T-helper 1 cell treated with Interleukin-12 subunit alpha and Interleukin-12 subunit beta and Interleukin-4 antibody, amounts not matched to agents 30 ng/mL and 1 ng/mL, for 36 hours (primary cell): ENCODE measurements at regions not wholly inside any gene's neighbourhood (a gene's known extent, or its start where the extent isn't known, plus 50 kb on each side); places are given as distances from the start of the nearest gene placed in this dataset.
"Not testable (repeated sequence)": the region's sequence is repeated elsewhere in the genome, so short reads cannot be mapped to it uniquely, and the experiment has no call there.

ENCODE experiments used
- intact Hi-C: fragments of 100-400 bp; cut with micrococcal nuclease; formaldehyde crosslinking; loops from one replicate; pipeline ENCODE4 v1.15.1; 2024

DNA sequence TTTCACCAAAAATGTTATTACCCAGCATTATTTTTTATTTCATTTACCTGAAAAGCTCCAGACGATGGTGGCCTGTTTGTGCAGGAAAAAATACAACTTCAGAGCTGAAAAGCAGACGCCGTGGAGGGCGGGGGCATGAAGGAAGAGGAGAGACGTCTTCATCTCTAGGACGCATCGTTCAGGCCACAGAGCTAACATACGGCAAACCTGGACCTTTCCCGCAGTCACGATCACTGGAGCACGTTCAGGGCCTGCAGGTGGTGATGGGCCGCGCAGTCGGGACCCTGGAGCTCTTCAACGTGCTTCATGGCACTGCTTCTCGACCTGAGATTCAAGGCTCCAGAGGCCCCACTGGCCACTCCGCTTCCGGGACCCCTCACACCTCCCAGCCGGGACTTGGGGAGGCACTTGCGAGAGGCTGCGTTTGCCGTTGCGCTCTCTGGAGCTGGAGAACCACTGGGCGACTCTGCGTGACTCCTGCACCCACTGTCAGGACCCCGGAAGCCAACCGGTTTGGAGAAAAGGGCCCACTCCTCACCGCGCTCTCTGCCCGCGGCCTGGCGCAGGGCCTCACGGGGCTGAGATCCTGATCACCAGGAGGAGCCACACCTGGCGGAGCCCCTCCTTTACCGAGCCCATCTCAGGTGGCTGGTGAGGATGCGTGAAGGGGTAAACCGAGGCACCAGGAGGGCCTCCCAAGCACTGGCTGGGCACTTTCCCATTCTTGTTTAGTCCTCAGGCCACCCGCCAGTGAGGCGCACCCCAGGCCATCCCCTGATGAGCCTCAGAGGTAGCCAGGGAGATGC is 164.4 kb upstream of the AFDN start:
- intact Hi-C loops = no loop called here

DNA sequence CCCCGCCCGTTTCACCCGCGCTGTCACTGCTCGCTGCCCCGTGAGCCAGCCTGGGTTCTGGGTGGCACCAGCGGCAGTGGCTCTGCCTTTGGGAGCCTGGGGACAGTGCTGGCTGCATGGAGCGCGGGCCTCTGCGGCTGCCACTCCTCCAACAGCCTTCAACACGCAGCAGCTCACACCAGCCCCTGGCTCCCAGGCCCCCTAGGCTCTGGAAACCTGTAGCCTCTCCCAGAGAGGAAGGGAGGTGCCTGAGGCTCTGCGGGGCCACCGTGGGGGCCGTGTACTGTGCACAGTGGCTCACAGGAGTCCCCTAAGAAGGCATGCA is 163.9 kb upstream of the AFDN start:
- intact Hi-C loops = no loop called here

DNA sequence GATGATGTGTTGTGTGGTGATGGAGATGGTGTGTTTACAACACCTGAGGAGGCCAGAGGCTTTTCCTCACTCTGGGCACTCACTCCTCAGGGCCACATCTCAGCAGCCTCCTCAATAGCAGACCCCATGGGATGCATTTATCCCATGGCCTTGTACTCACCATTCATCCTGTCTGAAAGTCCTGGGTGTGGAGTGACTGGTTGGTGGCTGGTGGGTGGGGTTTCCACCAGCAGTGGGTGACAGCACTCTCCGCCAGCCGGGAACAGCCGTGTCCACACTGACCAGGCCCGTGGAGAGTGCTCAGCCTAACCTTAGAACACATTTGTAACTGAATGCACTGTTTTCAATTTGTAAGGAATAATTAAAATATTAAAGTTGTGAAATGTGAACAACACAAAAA is 163.4 kb upstream of the AFDN start:
- intact Hi-C loops = no loop called here

DNA sequence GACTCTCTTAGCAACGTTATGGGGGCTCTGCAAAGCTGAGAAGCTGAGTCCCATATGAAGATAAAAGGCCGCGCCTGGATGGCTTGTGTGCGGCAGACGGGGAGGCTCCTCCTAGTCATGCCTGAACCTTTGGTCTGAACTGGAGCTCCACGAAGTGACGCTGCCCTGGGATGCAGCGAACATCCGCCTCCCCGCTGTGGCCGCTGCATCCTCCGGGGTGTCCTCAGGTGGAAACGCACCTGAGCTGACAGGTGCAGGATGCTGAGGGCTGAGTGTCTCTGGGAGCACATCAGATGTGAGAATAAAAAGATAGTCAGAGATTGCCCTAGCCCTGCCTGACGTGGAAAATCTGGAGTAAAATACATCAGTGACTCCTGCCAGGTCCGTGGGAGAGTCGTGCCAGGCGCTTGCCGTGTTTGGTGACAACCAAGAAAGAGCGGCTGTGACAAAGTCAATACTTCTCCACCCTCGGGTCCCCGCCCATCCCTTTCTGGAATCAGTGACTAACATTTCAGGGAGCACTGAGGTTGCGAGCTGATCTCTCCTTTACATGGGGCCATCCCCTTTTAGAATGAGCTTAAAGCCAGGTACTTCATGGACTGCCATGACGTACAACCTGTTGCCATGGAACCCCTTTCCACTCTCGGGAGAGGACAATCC is 162.8 kb upstream of the AFDN start:
- intact Hi-C loops = no loop called here

DNA sequence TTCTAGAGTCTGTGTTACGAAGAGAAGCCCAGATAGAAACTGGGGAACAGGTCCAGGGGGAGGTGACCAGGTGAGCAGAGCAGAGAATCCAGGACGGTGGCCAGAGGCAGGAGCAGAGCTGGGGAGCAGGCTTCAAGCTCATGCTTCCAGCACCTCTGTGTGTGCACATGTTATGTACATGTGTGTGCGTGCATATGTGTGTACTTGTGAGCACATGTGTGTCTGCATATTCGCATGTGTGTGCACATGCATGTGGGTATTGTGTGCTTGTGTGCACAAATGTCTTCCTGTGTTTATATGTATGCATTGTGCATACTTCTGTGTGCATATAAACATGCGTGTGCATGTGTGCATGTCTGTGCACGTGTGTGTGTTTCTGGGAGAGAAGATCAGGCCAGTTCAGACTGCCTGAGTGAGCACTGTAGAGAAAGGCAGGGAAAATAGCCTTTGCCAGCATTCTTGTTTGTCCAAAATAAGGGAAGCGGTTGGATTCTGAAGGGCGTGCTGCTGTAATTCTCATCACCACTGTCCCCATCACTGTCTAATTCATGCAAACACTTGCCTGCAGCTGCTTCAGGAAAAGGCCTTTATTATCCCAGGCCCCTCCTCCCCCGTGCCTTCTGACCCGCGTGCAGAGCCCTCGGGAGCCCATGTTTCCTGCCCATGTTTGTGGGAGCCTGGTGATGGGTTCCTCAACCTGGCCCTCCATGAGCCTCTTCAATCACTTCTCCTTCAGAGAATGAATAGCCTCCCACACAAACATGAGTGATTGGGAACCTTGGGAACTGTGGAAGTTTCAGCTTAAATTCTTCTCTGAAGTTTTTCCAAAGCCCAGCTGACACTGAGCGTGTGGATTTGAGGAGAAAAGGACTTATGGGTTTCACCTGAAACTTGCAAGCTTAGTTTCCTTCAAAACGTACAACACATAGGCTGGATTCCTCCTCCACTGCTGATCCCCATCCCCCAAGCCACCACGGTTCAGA is 161.7 kb upstream of the AFDN start:
- intact Hi-C loops = no loop called here

DNA sequence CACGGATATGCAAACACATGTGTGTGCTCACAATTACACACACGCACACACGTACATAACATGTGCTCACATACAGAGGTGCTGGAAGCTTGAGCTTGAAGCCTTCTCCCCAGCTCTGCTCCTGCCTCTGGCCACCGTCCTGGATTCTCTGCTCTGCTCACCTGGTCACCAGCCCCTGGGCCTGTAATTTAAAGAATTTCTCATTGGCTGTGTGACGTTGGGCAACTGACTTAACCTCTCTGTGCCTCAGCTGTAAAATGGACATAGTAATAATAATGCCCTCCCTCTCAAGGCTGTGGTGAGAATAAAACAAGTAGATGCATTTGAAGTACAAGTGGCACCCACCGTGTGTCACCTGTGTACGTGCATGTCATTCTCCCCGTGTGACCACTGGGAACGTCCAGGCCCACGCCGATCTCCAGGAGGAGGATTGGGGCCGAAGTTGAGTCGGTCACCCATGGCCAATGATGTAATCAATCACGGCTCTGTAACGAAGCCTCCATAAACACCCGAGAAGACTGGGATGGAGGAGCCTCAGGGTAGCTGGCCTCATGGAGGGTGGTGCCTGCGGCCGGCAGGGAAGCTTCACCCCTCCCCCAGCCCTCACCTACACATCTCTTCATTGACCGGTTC is 160.9 kb upstream of the AFDN start:
- intact Hi-C loops = no loop called here

DNA sequence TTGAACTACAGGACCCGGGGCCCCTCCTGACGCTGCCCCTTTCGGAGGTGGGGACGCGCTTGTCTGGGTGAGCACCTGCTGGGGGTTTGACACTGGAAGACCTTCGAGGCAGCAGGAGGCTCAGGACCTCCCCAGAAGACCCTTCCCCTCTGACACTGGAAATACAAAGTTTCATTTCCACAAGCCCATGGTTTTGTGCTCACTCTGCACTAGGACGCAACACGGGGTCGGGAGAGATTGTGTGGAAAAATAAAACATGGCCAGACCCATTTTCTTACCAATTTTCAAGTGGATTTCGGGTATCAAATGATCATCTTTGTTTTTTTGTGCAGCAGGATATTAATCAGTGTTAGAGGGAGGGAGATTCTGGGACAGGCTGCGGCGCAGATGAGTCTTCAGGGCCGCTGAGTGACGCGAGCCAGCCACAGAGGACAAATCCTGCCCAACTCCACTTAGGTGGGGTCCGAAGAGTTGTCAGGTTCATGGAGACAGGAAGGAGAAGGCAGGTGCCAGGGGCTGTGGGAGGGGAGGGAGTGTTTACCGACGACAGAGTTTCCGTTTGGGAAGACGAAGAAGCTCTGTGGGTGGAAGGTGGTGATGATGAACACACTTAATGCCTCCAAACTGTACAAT is 160.0 kb upstream of the AFDN start:
- intact Hi-C loops = no loop called here

DNA sequence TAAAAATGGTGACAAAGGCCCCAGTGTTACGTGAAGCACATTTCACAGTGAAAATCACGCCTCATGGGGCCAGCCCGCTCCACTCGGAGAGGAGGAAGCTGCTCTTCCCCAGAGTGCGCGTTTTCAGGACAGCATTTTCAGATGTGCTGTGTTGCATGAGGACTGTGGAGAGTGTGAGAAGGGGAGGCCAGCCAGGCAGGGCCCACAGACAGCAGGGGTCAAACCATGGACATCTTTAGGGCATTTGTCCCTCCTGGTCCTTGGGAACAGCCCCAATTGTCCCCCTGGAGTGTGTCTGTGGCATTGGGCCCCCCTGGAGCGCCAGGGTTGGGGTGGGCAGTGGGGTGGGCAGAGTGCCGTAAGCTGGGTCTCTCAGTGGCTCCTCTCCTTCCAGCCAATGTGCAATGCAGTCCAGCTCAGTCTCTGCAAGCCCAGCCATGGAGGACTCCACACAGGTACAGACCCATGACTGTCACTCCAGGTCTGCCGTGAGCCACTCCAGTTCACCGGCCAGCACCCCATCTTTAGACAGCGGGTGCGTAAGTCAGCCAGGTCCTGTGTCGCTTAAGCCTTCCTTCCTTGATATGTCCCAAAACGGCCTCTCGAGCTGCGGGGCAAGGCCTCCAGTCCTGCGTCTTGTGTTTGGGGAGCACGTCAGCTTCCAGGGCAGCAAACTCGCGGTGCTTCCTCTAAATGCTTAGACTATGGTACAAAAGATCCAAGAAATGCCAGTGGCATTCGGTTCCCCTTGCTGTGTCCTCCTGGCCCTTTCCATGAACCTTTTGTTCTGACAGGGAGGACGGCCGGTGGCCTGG is 159.3 kb upstream of the AFDN start:
- intact Hi-C loops = no loop called here

DNA sequence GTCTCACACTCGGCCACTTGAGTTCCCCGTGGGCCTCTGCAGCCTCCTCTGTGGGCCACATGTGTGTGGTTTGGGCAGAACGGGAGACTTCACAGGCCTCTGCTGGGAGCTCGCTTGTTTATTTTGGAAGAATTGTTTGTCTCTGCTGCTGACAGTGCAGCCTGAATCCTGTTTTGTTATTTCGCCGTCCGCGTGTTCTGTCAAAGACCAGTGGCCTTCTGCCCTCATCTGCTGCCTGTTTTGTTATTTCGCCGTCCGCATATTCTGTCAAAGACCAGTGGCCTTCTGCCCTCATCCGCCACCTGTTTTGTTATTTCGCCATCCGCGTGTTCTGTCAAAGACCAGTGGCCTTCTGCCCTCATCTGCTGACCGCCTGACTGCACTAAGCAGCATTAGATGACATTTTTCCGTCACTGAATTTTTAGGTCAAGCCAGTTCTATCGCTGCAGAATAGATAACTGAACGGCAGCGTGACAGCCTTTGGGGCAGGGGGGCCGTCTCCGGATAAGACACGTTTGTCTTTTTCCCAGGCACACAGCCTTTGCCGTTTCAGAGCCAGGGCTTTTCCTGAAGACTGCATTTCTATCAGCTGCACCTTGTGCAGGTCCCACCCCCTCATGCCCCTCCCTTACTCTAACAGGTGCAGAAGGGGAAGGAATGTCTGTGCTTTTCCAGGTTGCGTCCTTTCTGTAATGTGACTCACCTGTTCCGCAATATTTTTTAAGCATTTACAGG is 158.5 kb upstream of the AFDN start:
- intact Hi-C loops = no loop called here

DNA sequence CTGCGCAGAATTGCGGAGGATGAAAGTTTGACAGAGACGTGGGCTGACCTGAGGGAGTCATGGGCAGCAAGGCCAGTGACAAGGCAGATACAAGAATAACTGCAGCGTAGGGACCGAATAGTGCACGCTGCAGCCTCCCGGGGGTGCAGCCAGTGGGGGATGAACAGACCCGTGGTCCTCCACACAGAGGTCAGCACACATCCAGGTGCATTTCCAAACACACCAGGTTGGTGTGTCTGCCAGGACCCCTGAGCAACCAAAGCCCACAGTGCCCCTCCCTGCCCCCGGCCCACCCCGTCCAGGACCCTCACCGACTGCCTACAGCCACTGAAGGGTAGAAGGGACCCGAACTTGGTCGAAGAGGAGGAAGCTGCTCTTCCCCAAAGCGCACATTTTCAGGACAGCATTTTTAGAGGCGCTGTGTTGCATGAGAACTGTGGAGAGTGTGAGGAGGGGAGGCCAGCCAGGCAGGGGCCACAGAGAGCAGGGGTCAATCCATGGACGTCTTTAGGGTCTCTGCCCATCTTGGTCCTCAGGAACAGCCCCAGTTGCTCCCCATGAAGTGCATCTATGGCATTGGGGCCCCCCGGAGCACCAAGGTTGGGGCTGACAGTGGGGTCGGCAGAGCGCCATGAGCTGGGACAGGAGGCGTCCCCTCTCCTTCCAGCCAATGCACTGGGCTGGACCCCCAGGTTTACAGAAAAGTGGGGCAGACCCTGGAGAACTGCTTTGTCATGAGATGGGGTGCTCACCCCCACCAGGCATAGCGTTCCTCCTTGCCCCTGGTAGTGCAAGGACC is 157.8 kb upstream of the AFDN start:
- intact Hi-C loops = no loop called here

DNA sequence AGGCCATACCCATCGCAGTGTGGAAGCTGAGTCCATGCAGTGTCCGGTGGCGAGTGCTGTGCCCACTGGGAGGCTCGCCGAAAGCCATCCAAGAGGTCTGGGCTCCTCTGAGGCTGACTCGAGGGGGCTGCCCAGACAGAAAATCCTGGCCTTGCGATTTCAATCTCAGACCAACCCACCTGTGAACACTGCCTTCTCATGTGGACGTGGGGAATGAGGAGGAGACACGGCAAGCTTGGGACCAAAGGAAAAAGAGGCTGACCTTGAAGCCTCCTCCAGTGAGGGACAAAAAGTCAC is 157.2 kb upstream of the AFDN start:
- intact Hi-C loops = no loop called here

DNA sequence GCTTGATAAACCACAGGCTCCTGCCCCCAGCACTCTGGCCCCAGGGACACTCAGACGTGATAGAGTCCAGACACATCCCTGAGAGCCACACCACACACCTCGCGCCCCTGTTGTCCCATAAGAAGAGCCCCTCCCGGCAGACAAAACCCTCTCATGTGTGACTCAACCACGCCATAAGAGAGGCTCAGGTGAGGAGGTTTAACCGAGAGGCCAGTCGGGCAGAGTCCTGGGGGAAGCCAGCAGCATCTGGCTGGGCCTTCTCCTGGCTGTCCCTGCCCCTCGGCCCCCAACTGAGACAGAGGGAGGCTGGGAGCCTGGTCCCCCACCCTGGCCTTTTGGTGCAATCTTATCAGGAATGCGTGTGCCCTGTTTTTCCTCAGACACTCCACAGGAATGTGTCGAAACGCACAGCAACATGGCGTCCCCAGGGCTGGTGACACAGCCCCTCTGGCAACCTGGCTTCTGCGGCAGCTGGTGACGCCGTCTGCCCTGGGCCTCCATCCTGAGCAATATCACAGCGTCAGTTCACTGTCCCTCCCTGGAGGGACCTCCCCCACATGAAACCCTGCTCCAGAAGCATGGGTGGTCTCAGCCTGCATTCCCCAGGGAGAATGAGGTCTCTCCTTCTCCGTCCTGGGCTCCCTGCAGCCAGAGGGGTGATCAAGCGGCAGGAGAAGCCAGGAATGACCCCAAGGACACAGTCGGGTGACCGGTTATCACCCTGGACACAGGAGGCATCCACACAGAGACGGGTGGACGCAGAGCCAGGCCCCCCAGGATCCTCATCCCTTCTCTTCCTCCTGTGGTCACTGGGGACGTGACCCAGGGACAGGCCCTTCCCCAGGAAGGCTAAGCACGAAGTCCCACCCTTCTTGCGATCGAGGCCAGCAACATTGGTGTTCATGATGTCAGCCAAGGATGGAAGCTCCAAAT is 156.6 kb upstream of the AFDN start:
- intact Hi-C loops = no loop called here

DNA sequence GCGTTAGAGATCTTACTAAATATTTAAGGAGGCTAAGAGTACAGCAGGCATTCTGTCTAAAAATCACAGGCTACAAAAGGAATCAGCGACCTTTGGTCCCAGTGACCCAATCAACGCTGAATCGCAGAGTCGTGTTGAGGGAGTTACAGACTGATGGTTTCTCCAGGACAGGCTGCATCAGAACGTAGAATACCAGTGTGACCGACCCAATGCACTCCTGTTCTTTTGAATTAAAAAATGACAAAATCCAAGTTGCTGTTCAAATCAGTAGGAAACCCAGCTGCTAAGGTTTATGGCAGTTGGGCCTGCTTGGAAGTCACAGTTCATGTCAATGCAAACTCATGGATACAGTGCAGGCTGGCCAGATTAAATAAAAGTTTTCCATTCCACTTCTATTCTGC is 155.8 kb upstream of the AFDN start:
- intact Hi-C loops = no loop called here

DNA sequence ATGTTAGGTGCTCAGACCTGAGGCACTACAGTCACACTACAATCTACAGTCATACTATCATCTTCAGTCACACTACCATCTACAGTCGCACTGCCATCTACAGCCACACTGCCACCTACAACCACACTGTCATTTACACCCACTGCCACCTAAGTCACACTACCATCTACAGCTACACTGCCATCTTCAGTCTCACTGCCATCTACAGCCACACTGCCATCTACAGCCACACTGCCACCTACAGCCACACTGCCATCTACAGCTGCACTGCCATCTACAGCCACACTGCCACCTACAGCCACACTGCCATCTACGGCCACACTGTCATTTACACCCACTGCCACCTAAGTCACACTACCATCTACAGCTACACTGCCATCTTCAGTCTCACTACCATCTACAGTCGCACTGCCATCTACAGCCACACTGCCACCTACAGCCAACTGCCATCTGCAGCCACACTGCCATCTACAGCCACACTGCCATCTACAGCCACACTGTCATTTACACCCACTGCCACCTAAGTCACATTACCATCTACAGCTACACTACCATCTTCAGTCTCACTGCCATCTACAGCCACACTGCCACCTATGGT is 155.2 kb upstream of the AFDN start:
- intact Hi-C loops = not testable (repeated sequence)

DNA sequence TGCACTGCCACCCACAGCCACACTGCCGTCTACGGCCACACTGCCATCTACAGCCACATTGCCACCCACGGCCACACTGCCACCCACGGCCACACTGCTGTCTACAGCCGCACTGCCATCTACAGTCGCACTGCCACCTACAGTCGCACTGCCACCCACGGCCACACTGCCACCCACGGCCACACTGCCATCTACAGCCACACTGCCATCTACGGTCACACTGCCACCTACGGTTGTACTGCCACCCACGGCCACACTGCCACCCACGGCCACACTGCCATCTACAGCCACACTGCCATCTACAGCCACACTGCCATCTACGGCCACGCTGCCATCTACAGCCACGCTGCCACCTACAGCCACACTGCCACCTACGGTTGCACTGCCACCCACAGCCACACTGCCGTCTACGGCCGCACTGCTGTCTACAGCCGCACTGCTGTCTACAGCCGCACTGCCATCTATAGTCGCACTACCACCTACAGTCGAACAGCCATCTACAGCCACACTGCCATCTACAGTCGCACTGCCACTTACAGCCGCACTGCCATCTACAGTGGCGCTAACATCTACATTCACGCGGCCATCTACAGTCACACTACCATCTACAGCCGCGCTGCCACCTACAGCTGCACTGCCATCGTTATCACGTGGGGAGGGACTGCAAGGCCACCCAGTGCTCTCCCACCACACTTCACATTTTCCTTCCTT is 154.6 kb upstream of the AFDN start:
- intact Hi-C loops = no loop called here

DNA sequence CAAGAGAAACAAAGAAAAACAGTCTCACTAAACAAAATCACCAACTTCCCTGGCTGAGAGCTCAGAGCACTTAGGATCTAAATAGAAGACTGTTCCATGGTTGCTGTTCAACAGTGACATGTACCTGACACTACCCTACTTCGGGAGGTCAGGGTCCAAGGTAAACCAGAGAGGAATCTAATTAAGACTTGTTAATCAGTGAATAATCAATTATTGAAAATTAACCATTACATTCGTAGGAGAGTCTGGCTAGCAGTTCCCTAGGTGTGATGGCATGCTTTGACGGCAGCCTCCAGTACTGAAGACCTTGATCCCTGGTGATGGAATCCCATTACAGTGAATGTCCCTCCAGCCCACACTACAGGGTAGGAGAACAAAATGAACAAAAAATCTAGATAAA is 154.0 kb upstream of the AFDN start:
- intact Hi-C loops = no loop called here

DNA sequence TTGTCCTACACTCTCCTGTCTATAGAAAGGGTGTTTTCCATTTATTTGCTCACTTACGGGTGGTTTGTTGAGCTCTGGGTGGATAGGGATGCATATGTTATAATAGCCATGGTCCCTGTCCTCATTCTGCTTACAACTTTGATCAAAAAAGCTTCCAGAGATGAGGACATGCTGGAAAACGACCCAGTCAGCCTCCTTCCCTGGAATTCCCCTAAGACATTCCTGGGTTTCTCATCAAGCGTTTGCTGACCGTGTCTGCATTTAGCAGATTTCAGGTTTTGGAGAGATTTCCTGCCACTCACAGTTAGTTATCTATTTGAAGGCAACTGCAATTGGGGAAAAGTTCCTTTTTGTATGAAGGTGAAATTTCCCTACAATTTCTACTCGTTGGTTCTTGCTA is 152.8 kb upstream of the AFDN start:
- intact Hi-C loops = no loop called here
